ENCODE measurements at regions not wholly inside any gene's neighbourhood (a gene's known extent, or its start where the extent isn't known, plus 50 kb on each side); places are given as distances from the start of the nearest gene placed in this dataset.

- no peak for TF ChIP-seq CTCF (IDR thresholded peaks at IDR 0.05; ENCODE audit: low read depth, low read length, missing control alignments)
- no peaks in the 10 kb centered on the region for H3K27me3 ChIP-seq (replicated peaks)
- no peak overlapping the region for H3K27ac ChIP-seq
- DNase-seq = no peak
- no peak overlapping the region for H3K4me3 ChIP-seq (ENCODE audit: low read depth, low read length)
- in situ Hi-C loops (cut with HindIII; ENCODE audit: low pct_ligation_motif_present, low sequenced_read_pairs) = no loop called here
- H3K36me3 ChIP-seq (replicated peaks) = no peaks in the 10 kb centered on the region
Measured at GRCh38 chr4:187238646-187239045, 515.0 kb upstream of the FAT1 start.

GRCh38 chr4:187251896-187252295 lies 528.2 kb upstream of the FAT1 start:
- peak; percentile 67 for DNase-seq
- H3K27me3 ChIP-seq (replicated peaks) = no peaks in the 10 kb centered on the region

GRCh38 chr4:187256897-187257296 lies 533.2 kb upstream of the FAT1 start:
- no peak for TF ChIP-seq CTCF (IDR thresholded peaks at IDR 0.05; ENCODE audit: low read depth, low read length, missing control alignments)
- no peak overlapping the region for H3K4me3 ChIP-seq (ENCODE audit: low read depth, low read length)
- no peak overlapping the region for H3K27ac ChIP-seq
- no peaks in the 10 kb centered on the region for H3K36me3 ChIP-seq (replicated peaks)
- H3K27me3 ChIP-seq (replicated peaks) = no peaks in the 10 kb centered on the region
- in situ Hi-C loops (cut with HindIII; ENCODE audit: low pct_ligation_motif_present, low sequenced_read_pairs) = no loop called here
- DNase-seq = no peak

More at GRCh38 chr4:187251896-187252295, 528.2 kb upstream of the FAT1 start:
- Histone ChIP-seq H3K4me3 (ENCODE audit: low read depth, low read length) (no peak overlapping the region), H3K27ac (no peak overlapping the region), H3K36me3 (replicated peaks) (no peaks in the 10 kb centered on the region)
- in situ Hi-C loops (cut with HindIII; ENCODE audit: low pct_ligation_motif_present, low sequenced_read_pairs) = no loop called here
- no peak for TF ChIP-seq CTCF (IDR thresholded peaks at IDR 0.05; ENCODE audit: low read depth, low read length, missing control alignments)

- no peak for DNase-seq
- Histone ChIP-seq H3K27ac (no peak overlapping the region), H3K4me3 (ENCODE audit: low read depth, low read length) (no peak overlapping the region), H3K27me3 (replicated peaks) (no peaks in the 10 kb centered on the region), H3K36me3 (replicated peaks) (no peaks in the 10 kb centered on the region)
- no peak for TF ChIP-seq CTCF (IDR thresholded peaks at IDR 0.05; ENCODE audit: low read depth, low read length, missing control alignments)
- in situ Hi-C loops (cut with HindIII; ENCODE audit: low pct_ligation_motif_present, low sequenced_read_pairs) = no loop called here
Measured at GRCh38 chr4:187258651-187259401, 535.2 kb upstream of the FAT1 start.

GRCh38 chr4:187268940-187269339 lies 545.3 kb upstream of the FAT1 start:
- no peak for DNase-seq
- Histone ChIP-seq H3K27me3 (replicated peaks) (no peaks in the 10 kb centered on the region), H3K36me3 (replicated peaks) (no peaks in the 10 kb centered on the region), H3K27ac (no peak overlapping the region), H3K4me3 (ENCODE audit: low read depth, low read length) (no peak overlapping the region)
- in situ Hi-C loops (cut with HindIII; ENCODE audit: low pct_ligation_motif_present, low sequenced_read_pairs) = no loop called here
- TF ChIP-seq CTCF (IDR thresholded peaks at IDR 0.05; ENCODE audit: low read depth, low read length, missing control alignments) = no peak

- no peak for TF ChIP-seq CTCF (IDR thresholded peaks at IDR 0.05; ENCODE audit: low read depth, low read length, missing control alignments)
- no peak overlapping the region for H3K27ac ChIP-seq
- no peak overlapping the region for H3K4me3 ChIP-seq (ENCODE audit: low read depth, low read length)
- H3K36me3 ChIP-seq (replicated peaks) = no peaks in the 10 kb centered on the region
- H3K27me3 ChIP-seq (replicated peaks) = no peaks in the 10 kb centered on the region
- DNase-seq = no peak
- in situ Hi-C loops (cut with HindIII; ENCODE audit: low pct_ligation_motif_present, low sequenced_read_pairs) = no loop called here
Measured at GRCh38 chr4:187270154-187270553, 546.5 kb upstream of the FAT1 start.
